SK-N-SH (cell line): ENCODE measurements at regions not wholly inside any gene's neighbourhood (a gene's known extent, or its start where the extent isn't known, plus 50 kb on each side); places are given as distances from the start of the nearest gene placed in this dataset.

Experiments
- CTCF ChIA-PET: fragments of 300-600, 350-600 bp; formaldehyde crosslinking; extraction: SDS; loops from one replicate; lab custom pipeline; 2021; lab: Yijun Ruan, JAX
- POLR2A ChIA-PET: fragments of 350-600 bp; sonication (Branson Sonifier 250); formaldehyde crosslinking; extraction: SDS; loops from one replicate; lab custom pipeline; 2020; ENCODE audit warnings: antibody characterized with exemption, inconsistent platforms; lab: Yijun Ruan, JAX
- DNase-seq: peaks from one replicate; pipeline ENCODE4 v3.0.0; 2012
- H2AFZ ChIP-seq: fragments of 200-600 bp; sonication (generic); 2 replicates; pipeline ENCODE4 v1.8.1; 2016; ENCODE audit warnings: antibody characterized with exemption, mild to moderate bottlenecking, low read depth
- H3F3A ChIP-seq: fragments of 200-600 bp; sonication (generic); replicated peaks from 2 replicates; pipeline ENCODE3; 2016; ENCODE audit warnings: antibody characterized with exemption, mild to moderate bottlenecking; ENCODE audit not compliant: insufficient read depth
- H3K27ac ChIP-seq, 2 experiments: fragments of 200-500 bp in 1 of 2; fragments of 200-600 bp in 1 of 2; sonication (Bioruptor generic) in 1 of 2; sonication (generic), shearing (Covaris generic) in 1 of 2; 2 replicates each; pipeline versions ENCODE4 v1.5.1 to v1.6.1; 2014 to 2016; ENCODE audit warnings: low read depth in 2 of 2, inconsistent platforms in 1 of 2, low read length in 1 of 2, mild to moderate bottlenecking in 1 of 2, mixed read lengths in 1 of 2
- H3K27me3 ChIP-seq: fragments of 200-600 bp; sonication (generic), shearing (Covaris generic); 2 replicates; pipeline ENCODE4 v1.6.1; 2016; ENCODE audit warnings: mixed run types; ENCODE audit not compliant: insufficient read depth
- H3K36me3 ChIP-seq, 2 experiments: fragments of 200-500 bp in 1 of 2; fragments of 200-600 bp in 1 of 2; sonication (Bioruptor generic) in 1 of 2; sonication (generic) in 1 of 2; replicated peaks in 1 of 2; 2 replicates each; pipeline versions ENCODE3 to v1.5.1; 2014 to 2016; ENCODE audit warnings: low read length in 1 of 2, mild to moderate bottlenecking in 1 of 2; ENCODE audit not compliant: insufficient read depth in 2 of 2, control insufficient read depth in 1 of 2
- H3K4me1 ChIP-seq, 2 experiments: fragments of 200-500 bp in 1 of 2; fragments of 200-600 bp in 1 of 2; sonication (Bioruptor generic) in 1 of 2; sonication (generic), shearing (Covaris generic) in 1 of 2; 2 replicates each; pipeline versions ENCODE4 v1.5.1 to v1.6.1; 2014 to 2016; ENCODE audit warnings: low read depth in 1 of 2, low read length in 1 of 2, mixed run types in 1 of 2; ENCODE audit not compliant: insufficient read depth in 2 of 2, control insufficient read depth in 1 of 2
- H3K4me2 ChIP-seq: fragments of 200-600 bp; sonication (generic), shearing (Covaris generic); 2 replicates; pipeline ENCODE4 v1.6.1; 2017; ENCODE audit warnings: mixed run types
- H3K4me3 ChIP-seq, 2 experiments: fragments of 200-500 bp in 1 of 2; fragments of 200-600 bp in 1 of 2; sonication (Bioruptor generic) in 1 of 2; sonication (generic), shearing (Covaris generic) in 1 of 2; 2 replicates each; pipeline versions ENCODE4 v1.5.1 to v1.8.1; 2014 to 2016; ENCODE audit warnings: low read depth in 2 of 2, inconsistent platforms in 1 of 2, low read length in 1 of 2, mild to moderate bottlenecking in 1 of 2, mixed read lengths in 1 of 2, moderate library complexity in 1 of 2
- H3K79me2 ChIP-seq: fragments of 200-600 bp; sonication (generic); 2 replicates; pipeline ENCODE4 v1.8.1; 2017; ENCODE audit warnings: mild to moderate bottlenecking; ENCODE audit not compliant: insufficient read depth
- H3K9ac ChIP-seq: fragments of 200-600 bp; sonication (generic); 2 replicates; pipeline ENCODE4 v1.6.1; 2017; ENCODE audit warnings: mixed run types
- H3K9me2 ChIP-seq: fragments of 200-600 bp; sonication (generic); 2 replicates; pipeline ENCODE4 v1.6.1; 2017; ENCODE audit warnings: mixed run types
- H3K9me3 ChIP-seq: fragments of 200-600 bp; sonication (generic); 2 replicates; pipeline ENCODE4 v1.6.1; 2017; ENCODE audit warnings: mixed run types, mild to moderate bottlenecking, moderate library complexity
- H4K20me1 ChIP-seq: fragments of 200-600 bp; sonication (generic); 2 replicates; pipeline ENCODE4 v1.6.1; 2017; ENCODE audit warnings: mild to moderate bottlenecking, mixed run types; ENCODE audit not compliant: insufficient read depth
- CHD2 ChIP-seq: fragments of 150-350 bp; IDR thresholded peaks from 2 replicates; pipeline ENCODE4 v1.6.1; 2018; ENCODE audit warnings: low read length; ENCODE audit not compliant: partially characterized antibody
- EZH2phosphoT487 ChIP-seq: fragments of 200-600 bp; sonication (generic); IDR thresholded peaks from 2 replicates; pipeline ENCODE4 v1.6.1; 2017; ENCODE audit warnings: low read depth, mixed run types, mild to moderate bottlenecking, antibody characterized with exemption, moderate library complexity, borderline replicate concordance
- FOSL2 ChIP-seq: IDR thresholded peaks from 2 replicates; pipeline ENCODE4 v1.4.0; 2012; ENCODE audit warnings: low read depth, mild to moderate bottlenecking, moderate library complexity, borderline replicate concordance
- FOXJ3 ChIP-seq: sonication (generic); formaldehyde crosslinking; IDR thresholded peaks from 2 replicates; pipeline ENCODE4 v1.5.1; 2020; ENCODE audit warnings: mild to moderate bottlenecking, missing genetic modification reagents
- GABPA ChIP-seq: IDR thresholded peaks from 2 replicates; pipeline ENCODE4 v1.4.0; 2012; ENCODE audit warnings: low read depth, mild to moderate bottlenecking
- GATA2 ChIP-seq: sonication (generic); formaldehyde crosslinking; IDR thresholded peaks from 2 replicates; pipeline ENCODE4 v1.5.0; 2020; ENCODE audit warnings: mild to moderate bottlenecking, missing genetic modification reagents
- JUND ChIP-seq: IDR thresholded peaks from 2 replicates; pipeline ENCODE4 v1.4.0; 2012
- NFIC ChIP-seq: IDR thresholded peaks from 2 replicates; pipeline ENCODE4 v1.4.0; 2012; ENCODE audit warnings: borderline replicate concordance
- POLR2AphosphoS5 ChIP-seq: IDR thresholded peaks from 2 replicates; pipeline ENCODE4 v1.6.1; 2012; ENCODE audit warnings: low read depth, low read length
- RAD21 ChIP-seq: IDR thresholded peaks from 2 replicates; pipeline ENCODE4 v1.6.1; 2012; ENCODE audit warnings: mild to moderate bottlenecking, low read length
- RXRA ChIP-seq: IDR thresholded peaks from 2 replicates; pipeline ENCODE4 v1.4.0; 2012; ENCODE audit warnings: low read depth, mild to moderate bottlenecking, borderline replicate concordance
- SIN3A ChIP-seq: IDR thresholded peaks from 2 replicates; pipeline ENCODE4 v1.6.1; 2012; ENCODE audit warnings: low read depth, mild to moderate bottlenecking, low read length, moderate library complexity, borderline replicate concordance
- SMC3 ChIP-seq: IDR thresholded peaks from 2 replicates; pipeline ENCODE4 v1.6.1; 2012; ENCODE audit warnings: low read depth, low read length, improper control_type of control experiment
- TAF1 ChIP-seq: IDR thresholded peaks from 2 replicates; pipeline ENCODE4 v1.6.1; 2012; ENCODE audit warnings: low read depth, mild to moderate bottlenecking, low read length, moderate library complexity, borderline replicate concordance
- TCF12 ChIP-seq: IDR thresholded peaks from 2 replicates; pipeline ENCODE4 v1.4.0; 2012
- YY1 ChIP-seq: IDR thresholded peaks from 2 replicates; pipeline ENCODE4 v1.4.0; 2012; ENCODE audit warnings: low read depth, mild to moderate bottlenecking
- WGBS: methylation state at CpG from one replicate; pipeline ENCODE4 v1.1.6; 2017; ENCODE audit warnings: low lambda C conversion rate; 5-methylcytosine and 5-hydroxymethylcytosine counted together
- TF ChIP-seq, protein P1 (sequence below): IDR thresholded peaks from 2 replicates; pipeline ENCODE4; 2012
- TF ChIP-seq, protein P2 (sequence below): fragments of 150-350 bp; IDR thresholded peaks from 2 replicates; pipeline ENCODE4 v1.6.1; 2017; ENCODE audit warnings: antibody characterized with exemption, low read length, low read depth, borderline replicate concordance
- TF ChIP-seq, protein P3 (sequence below): IDR thresholded peaks from 2 replicates; pipeline ENCODE4 v1.4.0; 2012; ENCODE audit warnings: low read depth
- TF ChIP-seq, protein P4 (sequence below): IDR thresholded peaks from 2 replicates; pipeline ENCODE4 v1.4.0; 2012; ENCODE audit warnings: low read depth, borderline replicate concordance
- TF ChIP-seq, protein P5 (sequence below): fragments of 150-350 bp; IDR thresholded peaks from 2 replicates; pipeline ENCODE4 v1.6.1; 2016; ENCODE audit warnings: mild to moderate bottlenecking, low read depth, low read length
- TF ChIP-seq, protein P6 (sequence below): fragments of 200-600 bp; sonication (generic); IDR thresholded peaks from 2 replicates; pipeline ENCODE4 v1.6.1; 2017; ENCODE audit warnings: antibody characterized with exemption, mild to moderate bottlenecking, moderate library complexity

DNA sequence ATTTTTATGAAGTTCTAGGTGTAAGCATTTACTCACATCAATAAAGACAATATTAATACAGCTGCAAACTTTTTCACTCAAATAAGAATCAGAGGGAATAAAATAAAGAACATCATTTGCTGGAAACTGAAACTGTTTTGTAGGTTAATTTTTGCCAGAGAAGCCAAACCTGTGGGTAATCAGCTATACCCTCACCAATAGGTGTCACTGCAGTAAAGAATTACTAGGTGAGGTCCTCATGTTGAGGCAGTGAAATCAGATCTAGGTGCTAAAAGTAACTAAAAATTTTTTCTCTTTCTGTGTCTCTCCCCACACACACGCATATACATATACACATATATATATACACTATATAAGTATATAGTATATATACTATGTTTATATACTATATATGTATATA is 1016.3 kb upstream of the SEMA6A start:
- Histone ChIP-seq H3K9me2 (no peaks in the 10 kb centered on the region), H3K79me2 (no peaks in the 10 kb centered on the region), H3K4me1 (no peaks in the 10 kb centered on the region), H3K36me3 (no peaks in the 10 kb centered on the region), H3K9me3 (no peaks in the 10 kb centered on the region), H3K27ac (no peak overlapping the region), H4K20me1 (no peaks in the 10 kb centered on the region), H3K9ac (no peak overlapping the region), H2AFZ (no peak overlapping the region), H3K4me2 (no peak overlapping the region), H3K27me3 (no peaks in the 10 kb centered on the region), H3K4me3 (no peak overlapping the region), H3F3A (no peaks in the 10 kb centered on the region)
- CTCF ChIA-PET, result interaction anchor here (0.7 to 1.6 kb wide), 4 partner anchors 10 to 1084 kb away, joined by 3 read pairs; no protein-coding TSS in a partner anchor
- DNase-seq, result peak; percentile 13
- no peak for TF ChIP-seq SIN3A
- no peak for TF ChIP-seq GABPA
- no peak for TF ChIP-seq TAF1
- peak; percentile 68 for TF ChIP-seq RAD21
- TF ChIP-seq SMC3, result peak; percentile 26; the same call in 1 of the 2 replicates
- TF ChIP-seq, protein P1, sequence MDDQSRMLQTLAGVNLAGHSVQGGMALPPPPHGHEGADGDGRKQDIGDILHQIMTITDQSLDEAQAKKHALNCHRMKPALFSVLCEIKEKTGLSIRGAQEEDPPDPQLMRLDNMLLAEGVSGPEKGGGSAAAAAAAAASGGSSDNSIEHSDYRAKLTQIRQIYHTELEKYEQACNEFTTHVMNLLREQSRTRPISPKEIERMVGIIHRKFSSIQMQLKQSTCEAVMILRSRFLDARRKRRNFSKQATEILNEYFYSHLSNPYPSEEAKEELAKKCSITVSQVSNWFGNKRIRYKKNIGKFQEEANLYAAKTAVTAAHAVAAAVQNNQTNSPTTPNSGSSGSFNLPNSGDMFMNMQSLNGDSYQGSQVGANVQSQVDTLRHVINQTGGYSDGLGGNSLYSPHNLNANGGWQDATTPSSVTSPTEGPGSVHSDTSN, result no peak
- TF ChIP-seq, protein P2, sequence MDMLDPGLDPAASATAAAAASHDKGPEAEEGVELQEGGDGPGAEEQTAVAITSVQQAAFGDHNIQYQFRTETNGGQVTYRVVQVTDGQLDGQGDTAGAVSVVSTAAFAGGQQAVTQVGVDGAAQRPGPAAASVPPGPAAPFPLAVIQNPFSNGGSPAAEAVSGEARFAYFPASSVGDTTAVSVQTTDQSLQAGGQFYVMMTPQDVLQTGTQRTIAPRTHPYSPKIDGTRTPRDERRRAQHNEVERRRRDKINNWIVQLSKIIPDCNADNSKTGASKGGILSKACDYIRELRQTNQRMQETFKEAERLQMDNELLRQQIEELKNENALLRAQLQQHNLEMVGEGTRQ, result no peak
- POLR2A ChIA-PET, result no interaction called here
- 31% methylated on average over 1 of the region's 1 CpG for WGBS

DNA sequence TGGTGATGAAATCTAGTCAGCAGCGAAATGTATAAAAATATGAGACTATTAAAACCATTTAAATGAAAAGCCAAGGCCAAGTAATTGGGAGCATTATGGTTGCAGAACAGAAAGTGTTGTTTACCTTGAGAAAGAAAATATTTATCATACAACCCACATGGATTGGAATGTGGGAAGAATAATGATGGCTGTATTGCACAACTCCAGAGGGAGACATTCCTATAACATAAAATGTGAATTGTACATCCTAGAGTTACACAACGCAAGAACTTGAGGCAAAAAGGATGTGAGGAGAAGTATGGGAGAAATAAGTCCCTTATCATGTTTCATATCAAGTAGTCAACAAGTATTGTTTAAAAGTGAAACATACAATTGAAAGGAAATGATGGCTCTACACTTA is 1014.0 kb upstream of the SEMA6A start:
- no peak for DNase-seq
- Histone ChIP-seq H3K4me2 (no peak overlapping the region), H3K4me3 (no peak overlapping the region), H4K20me1 (no peaks in the 10 kb centered on the region), H3K27me3 (no peaks in the 10 kb centered on the region), H3K9me2 (no peaks in the 10 kb centered on the region), H3K79me2 (no peaks in the 10 kb centered on the region), H3K27ac (no peak overlapping the region), H3K9ac (no peak overlapping the region), H2AFZ (no peak overlapping the region), H3K36me3 (no peaks in the 10 kb centered on the region), H3K9me3 (no peaks in the 10 kb centered on the region), H3K4me1 (no peaks in the 10 kb centered on the region), H3F3A (no peaks in the 10 kb centered on the region)
- POLR2A ChIA-PET, result no interaction called here
- WGBS, result 35% methylated on average over 2 of the region's 2 CpGs
- CTCF ChIA-PET, result interaction anchor here (1.1 kb wide), 1 partner anchor 13 kb away, joined by 4 read pairs; no protein-coding TSS in a partner anchor
- TF ChIP-seq, protein P3, sequence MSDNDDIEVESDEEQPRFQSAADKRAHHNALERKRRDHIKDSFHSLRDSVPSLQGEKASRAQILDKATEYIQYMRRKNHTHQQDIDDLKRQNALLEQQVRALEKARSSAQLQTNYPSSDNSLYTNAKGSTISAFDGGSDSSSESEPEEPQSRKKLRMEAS, result no peak
- no peak for TF ChIP-seq EZH2phosphoT487
- TF ChIP-seq FOSL2, result no peak
- no peak for TF ChIP-seq CHD2
- TF ChIP-seq POLR2AphosphoS5, result no peak
- no peak for TF ChIP-seq NFIC
- TF ChIP-seq, protein P4, sequence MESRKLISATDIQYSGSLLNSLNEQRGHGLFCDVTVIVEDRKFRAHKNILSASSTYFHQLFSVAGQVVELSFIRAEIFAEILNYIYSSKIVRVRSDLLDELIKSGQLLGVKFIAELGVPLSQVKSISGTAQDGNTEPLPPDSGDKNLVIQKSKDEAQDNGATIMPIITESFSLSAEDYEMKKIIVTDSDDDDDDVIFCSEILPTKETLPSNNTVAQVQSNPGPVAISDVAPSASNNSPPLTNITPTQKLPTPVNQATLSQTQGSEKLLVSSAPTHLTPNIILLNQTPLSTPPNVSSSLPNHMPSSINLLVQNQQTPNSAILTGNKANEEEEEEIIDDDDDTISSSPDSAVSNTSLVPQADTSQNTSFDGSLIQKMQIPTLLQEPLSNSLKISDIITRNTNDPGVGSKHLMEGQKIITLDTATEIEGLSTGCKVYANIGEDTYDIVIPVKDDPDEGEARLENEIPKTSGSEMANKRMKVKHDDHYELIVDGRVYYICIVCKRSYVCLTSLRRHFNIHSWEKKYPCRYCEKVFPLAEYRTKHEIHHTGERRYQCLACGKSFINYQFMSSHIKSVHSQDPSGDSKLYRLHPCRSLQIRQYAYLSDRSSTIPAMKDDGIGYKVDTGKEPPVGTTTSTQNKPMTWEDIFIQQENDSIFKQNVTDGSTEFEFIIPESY, result no peak
- no peak for TF ChIP-seq FOXJ3 (CRISPR knock-in tag)
- no peak for TF ChIP-seq RAD21
- TF ChIP-seq GATA2 (CRISPR knock-in tag), result no peak
- TF ChIP-seq, protein P5, sequence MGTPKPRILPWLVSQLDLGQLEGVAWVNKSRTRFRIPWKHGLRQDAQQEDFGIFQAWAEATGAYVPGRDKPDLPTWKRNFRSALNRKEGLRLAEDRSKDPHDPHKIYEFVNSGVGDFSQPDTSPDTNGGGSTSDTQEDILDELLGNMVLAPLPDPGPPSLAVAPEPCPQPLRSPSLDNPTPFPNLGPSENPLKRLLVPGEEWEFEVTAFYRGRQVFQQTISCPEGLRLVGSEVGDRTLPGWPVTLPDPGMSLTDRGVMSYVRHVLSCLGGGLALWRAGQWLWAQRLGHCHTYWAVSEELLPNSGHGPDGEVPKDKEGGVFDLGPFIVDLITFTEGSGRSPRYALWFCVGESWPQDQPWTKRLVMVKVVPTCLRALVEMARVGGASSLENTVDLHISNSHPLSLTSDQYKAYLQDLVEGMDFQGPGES, result no peak
- TF ChIP-seq, protein P6, sequence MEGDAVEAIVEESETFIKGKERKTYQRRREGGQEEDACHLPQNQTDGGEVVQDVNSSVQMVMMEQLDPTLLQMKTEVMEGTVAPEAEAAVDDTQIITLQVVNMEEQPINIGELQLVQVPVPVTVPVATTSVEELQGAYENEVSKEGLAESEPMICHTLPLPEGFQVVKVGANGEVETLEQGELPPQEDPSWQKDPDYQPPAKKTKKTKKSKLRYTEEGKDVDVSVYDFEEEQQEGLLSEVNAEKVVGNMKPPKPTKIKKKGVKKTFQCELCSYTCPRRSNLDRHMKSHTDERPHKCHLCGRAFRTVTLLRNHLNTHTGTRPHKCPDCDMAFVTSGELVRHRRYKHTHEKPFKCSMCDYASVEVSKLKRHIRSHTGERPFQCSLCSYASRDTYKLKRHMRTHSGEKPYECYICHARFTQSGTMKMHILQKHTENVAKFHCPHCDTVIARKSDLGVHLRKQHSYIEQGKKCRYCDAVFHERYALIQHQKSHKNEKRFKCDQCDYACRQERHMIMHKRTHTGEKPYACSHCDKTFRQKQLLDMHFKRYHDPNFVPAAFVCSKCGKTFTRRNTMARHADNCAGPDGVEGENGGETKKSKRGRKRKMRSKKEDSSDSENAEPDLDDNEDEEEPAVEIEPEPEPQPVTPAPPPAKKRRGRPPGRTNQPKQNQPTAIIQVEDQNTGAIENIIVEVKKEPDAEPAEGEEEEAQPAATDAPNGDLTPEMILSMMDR, result no peak
- no peak for TF ChIP-seq TCF12
- TF ChIP-seq YY1, result no peak
- no peak for TF ChIP-seq TAF1
- no peak for TF ChIP-seq RXRA
- no peak for TF ChIP-seq SMC3
- no peak for TF ChIP-seq JUND
